GM18499 (cell line): ENCODE measurements at regions not wholly inside any gene's neighbourhood (a gene's known extent, or its start where the extent isn't known, plus 50 kb on each side); places are given as distances from the start of the nearest gene placed in this dataset.

ENCODE experiments used
- ATAC-seq: cut with Tn5 transposase; IDR thresholded peaks from one replicate; pipeline ENCODE4 v1.9.1; 2021; ENCODE audit warnings: moderate number of reproducible peaks; ENCODE audit not compliant: insufficient read depth, unreplicated experiment

- ATAC-seq, result no peak
Measured at GRCh38 chr2:207472343-207473048, 57.3 kb upstream of the CREB1 start.

GRCh38 chr2:207473049-207473930, 56.5 kb upstream of the CREB1 start:
- peak; percentile 83 for ATAC-seq

- ATAC-seq, result no peak
Measured at GRCh38 chr2:207473931-207474235, 55.9 kb upstream of the CREB1 start.

GRCh38 chr2:207474863-207475485, 54.8 kb upstream of the CREB1 start:
- ATAC-seq, result no peak

- no peak for ATAC-seq
Measured at GRCh38 chr2:207475546-207475945, 54.2 kb upstream of the CREB1 start.

DNA sequence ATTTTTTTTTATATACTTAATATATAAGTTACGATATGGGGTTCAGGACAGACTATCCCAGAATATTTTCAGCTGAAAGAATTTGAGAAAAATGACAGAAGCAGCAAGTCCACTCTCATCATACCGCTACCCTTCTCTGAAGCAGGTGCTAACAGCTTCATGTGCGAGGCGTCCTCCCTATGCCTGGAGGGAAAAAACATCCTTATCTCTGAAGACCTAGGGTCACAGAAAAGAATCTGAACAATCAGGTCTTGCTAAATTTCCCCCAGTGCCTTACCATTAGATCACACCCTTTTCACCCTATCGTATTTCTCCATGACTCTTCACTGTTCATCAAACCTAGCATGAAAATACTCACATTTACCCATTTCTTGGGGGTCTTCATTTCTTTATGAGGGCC, 51.9 kb upstream of the CREB1 start:
- no peak for ATAC-seq

DNA sequence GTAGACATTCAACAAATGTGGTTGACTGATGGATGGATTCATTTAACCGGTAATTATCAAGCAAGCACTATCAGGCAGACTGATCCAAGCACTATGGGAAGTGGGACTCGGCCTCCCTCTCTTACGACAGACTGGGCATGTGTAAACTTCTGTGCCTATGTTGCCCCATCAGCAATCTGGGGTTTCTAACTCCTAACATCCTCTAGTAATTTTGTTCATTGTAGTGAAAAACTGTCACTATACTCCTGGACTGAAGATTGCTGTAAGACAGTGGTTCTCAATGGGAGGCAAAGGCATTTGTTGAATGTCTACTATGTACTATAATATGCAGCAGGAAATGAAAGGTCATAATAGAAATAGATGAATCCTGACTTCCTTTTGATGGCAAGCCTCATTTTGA, 51.2 kb upstream of the CREB1 start:
- ATAC-seq, result no peak

- ATAC-seq, result no peak
Measured at GRCh38 chr2:207479198-207479785, 50.5 kb upstream of the CREB1 start.
